ENCODE measurements at regions not wholly inside any gene's neighbourhood (a gene's known extent, or its start where the extent isn't known, plus 50 kb on each side); places are given as distances from the start of the nearest gene placed in this dataset.

GRCh38 chr3:104750581-104750980, 616.1 kb upstream of the ALCAM start:
- Mint-ChIP-seq H3K36me3 (ENCODE audit: insufficient read depth, unreplicated experiment) (no peaks in the 10 kb centered on the region), H3K4me1 (ENCODE audit: low read depth, unreplicated experiment) (no peaks in the 10 kb centered on the region), H3K4me3 (ENCODE audit: unreplicated experiment) (no peak overlapping the region), H3K27me3 (ENCODE audit: insufficient read depth, unreplicated experiment) (no peaks in the 10 kb centered on the region), H3K9me3 (ENCODE audit: unreplicated experiment) (no peaks in the 10 kb centered on the region), H3K27ac (ENCODE audit: unreplicated experiment) (no peak overlapping the region)
- Histone ChIP-seq H3K4me3 (ENCODE audit: low read depth, low read length) (no peak overlapping the region), H3K27me3 (replicated peaks; ENCODE audit: control insufficient read depth, insufficient read depth, low read length) (no peaks in the 10 kb centered on the region), H3K4me1 (no peaks in the 10 kb centered on the region), H3K36me3 (ENCODE audit: control insufficient read depth, insufficient read depth, low read length) (no peaks in the 10 kb centered on the region), H3K9me3 (no peaks in the 10 kb centered on the region)
- ChIA-PET POLR2A (no interaction called here), CTCF (no interaction called here)
- DNase-seq: no peak
- no TSS peak for BruUV-seq (replicated peaks)
- intact Hi-C loops (cut with micrococcal nuclease; ENCODE audit: unreplicated experiment): no loop called here
- TF ChIP-seq, protein P1, sequence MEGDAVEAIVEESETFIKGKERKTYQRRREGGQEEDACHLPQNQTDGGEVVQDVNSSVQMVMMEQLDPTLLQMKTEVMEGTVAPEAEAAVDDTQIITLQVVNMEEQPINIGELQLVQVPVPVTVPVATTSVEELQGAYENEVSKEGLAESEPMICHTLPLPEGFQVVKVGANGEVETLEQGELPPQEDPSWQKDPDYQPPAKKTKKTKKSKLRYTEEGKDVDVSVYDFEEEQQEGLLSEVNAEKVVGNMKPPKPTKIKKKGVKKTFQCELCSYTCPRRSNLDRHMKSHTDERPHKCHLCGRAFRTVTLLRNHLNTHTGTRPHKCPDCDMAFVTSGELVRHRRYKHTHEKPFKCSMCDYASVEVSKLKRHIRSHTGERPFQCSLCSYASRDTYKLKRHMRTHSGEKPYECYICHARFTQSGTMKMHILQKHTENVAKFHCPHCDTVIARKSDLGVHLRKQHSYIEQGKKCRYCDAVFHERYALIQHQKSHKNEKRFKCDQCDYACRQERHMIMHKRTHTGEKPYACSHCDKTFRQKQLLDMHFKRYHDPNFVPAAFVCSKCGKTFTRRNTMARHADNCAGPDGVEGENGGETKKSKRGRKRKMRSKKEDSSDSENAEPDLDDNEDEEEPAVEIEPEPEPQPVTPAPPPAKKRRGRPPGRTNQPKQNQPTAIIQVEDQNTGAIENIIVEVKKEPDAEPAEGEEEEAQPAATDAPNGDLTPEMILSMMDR (IDR thresholded peaks at IDR 0.05; ENCODE audit: insufficient read depth in 1 of 2, low read depth in 1 of 2, low read length in 1 of 2, severe bottlenecking in 1 of 2, unreplicated experiment in 1 of 2): no peak

- no peaks in the 10 kb centered on the region for H3K36me3 Mint-ChIP-seq (ENCODE audit: insufficient read depth, unreplicated experiment)
- H3K4me3 ChIP-seq (ENCODE audit: low read depth, low read length): no peak overlapping the region
- no peak overlapping the region for H3K27ac Mint-ChIP-seq (ENCODE audit: unreplicated experiment)
- CTCF ChIA-PET: no interaction called here
- no peak for DNase-seq
- TF ChIP-seq, protein P1 (IDR thresholded peaks at IDR 0.05; ENCODE audit: insufficient read depth in 1 of 2, low read depth in 1 of 2, low read length in 1 of 2, severe bottlenecking in 1 of 2, unreplicated experiment in 1 of 2): no peak
- H3K9me3 Mint-ChIP-seq (ENCODE audit: unreplicated experiment): no peaks in the 10 kb centered on the region
- H3K4me1 ChIP-seq: no peaks in the 10 kb centered on the region
- no peaks in the 10 kb centered on the region for H3K27me3 ChIP-seq (replicated peaks; ENCODE audit: control insufficient read depth, insufficient read depth, low read length)
- H3K27me3 Mint-ChIP-seq (ENCODE audit: insufficient read depth, unreplicated experiment): no peaks in the 10 kb centered on the region
- H3K4me3 Mint-ChIP-seq (ENCODE audit: unreplicated experiment): no peak overlapping the region
- intact Hi-C loops (cut with micrococcal nuclease; ENCODE audit: unreplicated experiment): no loop called here
- no TSS peak for BruUV-seq (replicated peaks)
- no peaks in the 10 kb centered on the region for H3K9me3 ChIP-seq
- no peaks in the 10 kb centered on the region for H3K36me3 ChIP-seq (ENCODE audit: control insufficient read depth, insufficient read depth, low read length)
- POLR2A ChIA-PET: no interaction called here
- H3K4me1 Mint-ChIP-seq (ENCODE audit: low read depth, unreplicated experiment): no peaks in the 10 kb centered on the region
These were observed 610.9 kb upstream of the ALCAM start for GRCh38 chr3:104755791-104756190.

DNA sequence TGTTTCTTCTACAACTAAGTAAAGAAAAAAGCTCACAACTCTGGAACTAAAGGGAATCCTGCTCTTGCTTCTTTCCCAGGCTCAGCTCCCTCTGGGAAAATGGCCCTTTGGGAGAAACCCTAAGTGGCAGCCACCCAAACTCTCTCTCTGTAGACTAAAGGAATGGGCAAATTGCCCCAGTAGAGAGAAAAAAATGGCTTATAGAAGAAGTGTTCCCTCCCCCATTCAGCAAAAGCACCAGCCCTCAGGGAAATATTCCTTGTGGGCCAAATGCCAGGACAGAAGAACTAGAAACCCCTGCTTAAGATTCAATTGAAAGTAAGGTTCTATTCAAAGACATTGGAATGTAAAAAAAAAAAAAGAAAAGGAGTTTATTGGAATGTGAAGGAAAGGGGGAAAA, 603.7 kb upstream of the ALCAM start:
- Mint-ChIP-seq H3K9me3 (ENCODE audit: unreplicated experiment) (no peaks in the 10 kb centered on the region), H3K4me1 (ENCODE audit: low read depth, unreplicated experiment) (no peaks in the 10 kb centered on the region), H3K36me3 (ENCODE audit: insufficient read depth, unreplicated experiment) (no peaks in the 10 kb centered on the region), H3K27ac (ENCODE audit: unreplicated experiment) (no peak overlapping the region), H3K4me3 (ENCODE audit: unreplicated experiment) (no peak overlapping the region), H3K27me3 (ENCODE audit: insufficient read depth, unreplicated experiment) (no peaks in the 10 kb centered on the region)
- no peak for DNase-seq
- H3K27me3 ChIP-seq (replicated peaks; ENCODE audit: control insufficient read depth, insufficient read depth, low read length): no peaks in the 10 kb centered on the region
- no peak overlapping the region for H3K4me3 ChIP-seq (ENCODE audit: low read depth, low read length)
- no TSS peak for BruUV-seq (replicated peaks)
- ChIA-PET CTCF (no interaction called here), POLR2A (no interaction called here)
- H3K4me1 ChIP-seq: no peaks in the 10 kb centered on the region
- intact Hi-C loops (cut with micrococcal nuclease; ENCODE audit: unreplicated experiment): no loop called here
- no peaks in the 10 kb centered on the region for H3K36me3 ChIP-seq (ENCODE audit: control insufficient read depth, insufficient read depth, low read length)
- H3K9me3 ChIP-seq: no peaks in the 10 kb centered on the region
- TF ChIP-seq, protein P1 (IDR thresholded peaks at IDR 0.05; ENCODE audit: insufficient read depth in 1 of 2, low read depth in 1 of 2, low read length in 1 of 2, severe bottlenecking in 1 of 2, unreplicated experiment in 1 of 2): no peak

All from Caco-2 (cell line).